GM21360 (cell line): ENCODE measurements at regions not wholly inside any gene's neighbourhood (a gene's known extent, or its start where the extent isn't known, plus 50 kb on each side); places are given as distances from the start of the nearest gene placed in this dataset.
"Not testable (repeated sequence)": the region's sequence is repeated elsewhere in the genome, so short reads cannot be mapped to it uniquely, and the experiment has no call there.

Source experiments
- ATAC-seq: cut with Tn5 transposase; IDR thresholded peaks from one replicate; pipeline ENCODE4 v1.9.1; 2021; ENCODE audit warnings: mild to moderate bottlenecking, moderate library complexity; ENCODE audit not compliant: unreplicated experiment

- not testable (repeated sequence) for ATAC-seq
Measured at GRCh38 chr21:25531538-25532250, 75.6 kb downstream of the MRPL39 start.

- no peak for ATAC-seq
Measured at GRCh38 chr21:25528515-25528914, 78.8 kb downstream of the MRPL39 start.

- ATAC-seq = no peak
Measured at GRCh38 chr21:25518491-25518911, 88.8 kb downstream of the MRPL39 start.

- ATAC-seq = no peak
Measured at GRCh38 chr21:25515484-25516405, 91.5 kb downstream of the MRPL39 start.

- no peak for ATAC-seq
Measured at GRCh38 chr21:25513810-25514209, 93.5 kb downstream of the MRPL39 start.

GRCh38 chr21:25512095-25513081 is 94.9 kb downstream of the MRPL39 start:
- no peak for ATAC-seq

- ATAC-seq = peak; percentile 65
Measured at GRCh38 chr21:25509862-25510261, 97.4 kb downstream of the MRPL39 start.

GRCh38 chr21:25508364-25508763 is 98.9 kb downstream of the MRPL39 start:
- ATAC-seq = no peak

- no peak for ATAC-seq
Measured at GRCh38 chr21:25507522-25507921, 99.8 kb downstream of the MRPL39 start.

- no peak for ATAC-seq
Measured at GRCh38 chr21:25506887-25507286, 100.4 kb downstream of the MRPL39 start.

- no peak for ATAC-seq
Measured at GRCh38 chr21:25506261-25506660, 101.0 kb downstream of the MRPL39 start.

GRCh38 chr21:25503981-25504380 is 103.3 kb downstream of the MRPL39 start:
- no peak for ATAC-seq

- ATAC-seq = peak; percentile 44
Measured at GRCh38 chr21:25501996-25502665, 105.2 kb downstream of the MRPL39 start.

- ATAC-seq = peak; percentile 21
Measured at GRCh38 chr21:25501462-25501861, 105.8 kb downstream of the MRPL39 start.

GRCh38 chr21:25500598-25500997 is 106.7 kb downstream of the MRPL39 start:
- ATAC-seq = no peak

- ATAC-seq = no peak
Measured at GRCh38 chr21:25496825-25497482, 110.3 kb downstream of the MRPL39 start.

GRCh38 chr21:25494804-25495203 is 112.5 kb downstream of the MRPL39 start:
- no peak for ATAC-seq

- ATAC-seq = no peak
Measured at GRCh38 chr21:25493722-25494121, 113.6 kb downstream of the MRPL39 start.

- ATAC-seq = no peak
Measured at GRCh38 chr21:25491267-25491666, 116.0 kb downstream of the MRPL39 start.

- no peak for ATAC-seq
Measured at GRCh38 chr21:25490742-25491141, 116.5 kb downstream of the MRPL39 start.
